GM12873 (cell line): ENCODE measurements at regions not wholly inside any gene's neighbourhood (a gene's known extent, or its start where the extent isn't known, plus 50 kb on each side); places are given as distances from the start of the nearest gene placed in this dataset.

ENCODE experiments used
- TF ChIP-seq, protein P1 (sequence below): IDR thresholded peaks from 2 replicates; pipeline ENCODE4 v1.5.1; 2012; ENCODE audit warnings: low read depth, mild to moderate bottlenecking, moderate library complexity, low read length, control low read depth; ENCODE audit not compliant: insufficient read depth; ENCODE audit errors: missing control alignments

DNA sequence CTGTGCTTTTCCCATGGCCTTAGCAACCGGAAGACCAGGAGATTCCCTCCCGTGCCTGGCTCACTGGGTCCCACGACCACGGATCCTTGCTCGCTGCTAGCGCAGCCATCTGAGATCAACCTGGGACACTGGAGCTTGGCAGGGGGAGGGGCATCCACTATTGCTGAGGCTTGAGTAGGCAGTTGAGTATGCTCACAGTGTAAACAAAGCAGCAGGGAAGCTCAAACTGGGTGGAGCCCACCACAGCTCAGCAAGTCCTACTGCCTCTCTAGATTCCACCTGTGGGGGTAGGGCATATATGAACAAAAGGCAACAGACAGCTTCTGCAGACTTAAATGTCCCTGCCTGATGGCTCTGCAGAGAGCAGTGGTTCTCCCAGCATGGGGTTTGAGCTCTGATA, 697.0 kb downstream of the SORCS1 start:
- TF ChIP-seq, protein P1, sequence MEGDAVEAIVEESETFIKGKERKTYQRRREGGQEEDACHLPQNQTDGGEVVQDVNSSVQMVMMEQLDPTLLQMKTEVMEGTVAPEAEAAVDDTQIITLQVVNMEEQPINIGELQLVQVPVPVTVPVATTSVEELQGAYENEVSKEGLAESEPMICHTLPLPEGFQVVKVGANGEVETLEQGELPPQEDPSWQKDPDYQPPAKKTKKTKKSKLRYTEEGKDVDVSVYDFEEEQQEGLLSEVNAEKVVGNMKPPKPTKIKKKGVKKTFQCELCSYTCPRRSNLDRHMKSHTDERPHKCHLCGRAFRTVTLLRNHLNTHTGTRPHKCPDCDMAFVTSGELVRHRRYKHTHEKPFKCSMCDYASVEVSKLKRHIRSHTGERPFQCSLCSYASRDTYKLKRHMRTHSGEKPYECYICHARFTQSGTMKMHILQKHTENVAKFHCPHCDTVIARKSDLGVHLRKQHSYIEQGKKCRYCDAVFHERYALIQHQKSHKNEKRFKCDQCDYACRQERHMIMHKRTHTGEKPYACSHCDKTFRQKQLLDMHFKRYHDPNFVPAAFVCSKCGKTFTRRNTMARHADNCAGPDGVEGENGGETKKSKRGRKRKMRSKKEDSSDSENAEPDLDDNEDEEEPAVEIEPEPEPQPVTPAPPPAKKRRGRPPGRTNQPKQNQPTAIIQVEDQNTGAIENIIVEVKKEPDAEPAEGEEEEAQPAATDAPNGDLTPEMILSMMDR: no peak

DNA sequence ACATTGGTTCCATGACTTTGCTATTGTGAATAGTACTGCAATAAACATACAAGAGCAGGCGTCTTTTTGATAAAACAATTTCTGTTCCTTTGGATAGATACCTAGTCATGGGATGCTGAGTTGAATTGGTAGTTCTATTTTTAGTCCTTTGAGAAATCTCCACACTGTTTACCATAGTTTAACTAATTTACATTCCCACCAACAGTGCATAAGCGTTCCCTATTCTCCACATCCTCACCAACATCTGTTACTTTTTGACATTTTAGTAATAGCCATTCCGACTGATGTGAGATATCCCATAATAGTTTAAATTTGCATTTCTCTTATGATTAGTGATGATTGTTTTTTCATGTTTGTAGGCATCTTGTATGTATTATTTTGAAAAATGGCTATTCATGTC, 707.0 kb downstream of the SORCS1 start:
- TF ChIP-seq, protein P1: no peak

DNA sequence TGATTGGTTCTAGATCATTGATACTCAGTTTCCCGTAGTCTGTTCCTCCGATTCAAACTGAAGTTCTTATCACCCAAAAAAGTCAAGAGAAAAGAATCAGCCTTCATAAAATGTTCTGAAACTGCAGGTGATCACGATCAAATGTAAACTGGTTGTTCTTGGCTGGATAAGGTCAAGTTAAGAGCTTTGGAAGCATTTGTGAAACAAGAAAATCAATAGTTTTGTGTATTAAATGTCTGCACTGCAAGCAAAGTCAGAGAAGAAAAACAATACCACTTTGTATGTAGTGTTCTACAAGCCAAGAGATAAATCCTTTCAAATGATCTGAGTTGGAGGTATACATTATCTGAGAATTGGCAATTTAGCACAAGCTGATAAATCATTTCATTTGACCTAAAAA, 710.3 kb downstream of the SORCS1 start:
- TF ChIP-seq, protein P1: no peak

DNA sequence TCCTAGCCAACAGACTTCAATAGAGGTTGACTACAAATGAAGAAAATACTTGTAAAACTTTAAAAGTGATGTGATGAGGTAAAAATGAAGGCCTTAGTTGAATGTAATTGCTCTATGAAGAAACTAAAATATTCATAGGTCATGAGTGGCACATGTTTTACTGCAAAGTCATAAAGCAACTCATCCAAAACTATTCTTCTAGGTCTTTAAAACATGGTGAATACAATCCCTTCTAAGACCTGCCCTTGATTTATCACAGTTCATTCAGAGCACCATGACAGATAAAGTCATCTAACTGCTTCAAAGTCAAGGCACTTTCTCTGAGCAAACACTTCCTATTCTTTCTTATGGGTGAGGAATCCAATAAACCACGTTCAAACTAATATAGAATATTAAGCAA, 713.5 kb downstream of the SORCS1 start:
- TF ChIP-seq, protein P1: no peak

DNA sequence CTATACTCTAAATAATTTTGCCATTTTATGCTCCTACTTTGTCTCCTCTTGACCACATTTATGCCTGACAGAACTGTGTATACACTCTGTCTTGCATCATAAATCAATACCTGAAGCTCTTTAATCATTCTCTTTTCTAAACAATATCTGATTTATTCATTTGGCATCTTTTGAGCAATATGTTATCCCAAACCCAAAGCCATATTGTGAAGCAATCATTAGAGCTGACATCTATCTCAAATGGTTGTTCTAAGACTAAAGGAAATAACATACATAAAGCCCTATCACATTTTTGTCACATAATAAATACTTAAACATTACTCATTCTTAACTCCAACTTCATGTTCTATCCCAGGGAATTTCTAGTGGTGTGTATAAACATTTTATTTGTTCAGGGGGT, 717.6 kb downstream of the SORCS1 start:
- TF ChIP-seq, protein P1: no peak

DNA sequence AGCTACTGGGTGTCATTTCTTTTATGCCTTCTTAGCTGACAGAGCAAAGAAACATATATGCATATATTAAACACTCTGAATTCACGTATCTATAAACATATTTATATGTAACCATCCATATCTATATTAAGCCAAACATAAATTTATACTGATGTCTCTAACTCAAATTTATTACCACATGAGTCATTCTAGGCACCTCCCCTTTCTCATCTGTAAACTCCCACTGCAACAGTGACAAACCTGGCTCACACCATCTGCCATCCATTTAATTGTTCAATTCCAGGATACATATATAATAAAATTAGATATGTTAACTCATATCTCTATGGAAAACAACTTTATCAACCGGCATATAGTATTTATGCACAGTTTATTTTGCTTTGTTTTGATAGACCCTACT, 722.3 kb downstream of the SORCS1 start:
- TF ChIP-seq, protein P1: no peak

DNA sequence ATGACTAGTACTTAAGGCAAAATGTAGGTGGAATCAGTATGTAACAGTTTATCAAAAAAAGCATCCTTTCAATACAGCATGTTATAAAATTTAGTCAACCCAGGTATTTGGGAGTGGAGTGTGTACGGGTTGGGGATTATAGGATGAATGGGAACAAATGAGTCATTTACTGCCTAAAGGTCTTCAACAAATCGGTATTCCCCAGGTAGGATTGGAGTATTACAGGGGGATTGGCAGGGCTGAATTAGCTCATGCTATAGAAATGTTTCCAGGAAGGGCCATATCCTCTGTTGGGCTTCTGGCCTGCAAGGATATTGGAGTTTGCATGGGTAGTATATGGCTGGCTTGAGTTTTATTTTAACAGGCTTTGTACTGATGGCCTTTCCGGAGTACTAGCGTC, 723.7 kb downstream of the SORCS1 start:
- TF ChIP-seq, protein P1: no peak
